Keratinocyte (primary cell): ENCODE measurements at regions not wholly inside any gene's neighbourhood (a gene's known extent, or its start where the extent isn't known, plus 50 kb on each side); places are given as distances from the start of the nearest gene placed in this dataset.

ENCODE experiments used
- DNase-seq: peaks from one replicate; pipeline ENCODE4 v3.0.0-alpha.2; 2011; ENCODE audit warnings: low read depth, missing footprints, low spot score
- FAIRE-seq: peaks from 2 replicates; lab custom pipeline; 2011; peaks lifted over from hg19 to GRCh38; lab: Jason Lieb, UNC
- H2AFZ ChIP-seq: 2 replicates; pipeline ENCODE4 v1.6.0; 2012; ENCODE audit warnings: low read length, control low read depth, inconsistent platforms; ENCODE audit not compliant: control insufficient read depth
- H3K27ac ChIP-seq: 2 replicates; pipeline ENCODE4 v1.5.1; 2011; ENCODE audit warnings: low read length; ENCODE audit not compliant: control insufficient read depth, insufficient read depth
- H3K27me3 ChIP-seq: 3 replicates; pipeline ENCODE4 v1.6.0; 2011; ENCODE audit warnings: low read length; ENCODE audit not compliant: control insufficient read depth, insufficient read depth; ENCODE audit errors: extremely low read depth
- H3K36me3 ChIP-seq, 2 experiments: 2 replicates in 1 of 2; 3 replicates in 1 of 2; pipeline ENCODE4 v1.5.1; 2011; ENCODE audit warnings: low read length in 2 of 2, mild to moderate bottlenecking in 1 of 2; ENCODE audit not compliant: control insufficient read depth in 2 of 2, insufficient read depth in 2 of 2; ENCODE audit errors: extremely low read depth in 1 of 2
- H3K4me1 ChIP-seq: 3 replicates; pipeline ENCODE4 v1.5.1; 2011; ENCODE audit warnings: low read length; ENCODE audit not compliant: control insufficient read depth, insufficient read depth; ENCODE audit errors: extremely low read depth
- H3K4me2 ChIP-seq: 3 replicates; pipeline ENCODE4 v1.6.0; 2011; ENCODE audit warnings: low read depth, low read length; ENCODE audit not compliant: control insufficient read depth, insufficient read depth; ENCODE audit errors: extremely low read depth
- H3K4me3 ChIP-seq, 3 experiments: fragments of 200-600 bp in 1 of 3; sonication (generic) in 1 of 3; 2 replicates in 2 of 3; 3 replicates in 1 of 3; pipeline ENCODE4 v1.5.1; 2011 to 2016; ENCODE audit warnings: low read length in 3 of 3, mild to moderate bottlenecking in 3 of 3, control low read depth in 2 of 3, inconsistent platforms in 1 of 3, low read depth in 1 of 3, mixed read lengths in 1 of 3, mixed run types in 1 of 3, moderate library complexity in 1 of 3; ENCODE audit not compliant: control insufficient read depth in 2 of 3, insufficient read depth in 2 of 3; ENCODE audit errors: extremely low read depth in 1 of 3
- H3K79me2 ChIP-seq: 2 replicates; pipeline ENCODE4 v1.6.0; 2012; ENCODE audit warnings: low read length; ENCODE audit not compliant: control insufficient read depth, insufficient read depth
- H3K9ac ChIP-seq: 3 replicates; pipeline ENCODE4 v1.6.0; 2011; ENCODE audit warnings: low read length; ENCODE audit not compliant: control insufficient read depth, insufficient read depth; ENCODE audit errors: extremely low read depth
- H3K9me1 ChIP-seq: 3 replicates; pipeline ENCODE4 v1.6.0; 2011; ENCODE audit warnings: low read length; ENCODE audit not compliant: control insufficient read depth, insufficient read depth; ENCODE audit errors: extremely low read depth
- H3K9me3 ChIP-seq: 2 replicates; pipeline ENCODE4 v1.5.1; 2012; ENCODE audit warnings: low read depth, low read length; ENCODE audit not compliant: control insufficient read depth
- H4K20me1 ChIP-seq: 3 replicates; pipeline ENCODE4 v1.6.0; 2011; ENCODE audit warnings: low read length; ENCODE audit not compliant: control insufficient read depth, insufficient read depth; ENCODE audit errors: extremely low read depth
- CTCF ChIP-seq, 3 experiments: IDR thresholded peaks in 1 of 3; conservative IDR thresholded peaks in 1 of 3; optimal IDR thresholded peaks in 1 of 3; 2 replicates in 2 of 3; 3 replicates in 1 of 3; pipeline versions ENCODE3 to v1.5.1; 2011; ENCODE audit warnings: low read length in 3 of 3, mild to moderate bottlenecking in 3 of 3, moderate library complexity in 2 of 3, control low read depth in 1 of 3, inconsistent platforms in 1 of 3; ENCODE audit not compliant: insufficient read depth in 2 of 3; ENCODE audit errors: extremely low read depth in 1 of 3
- EZH2 ChIP-seq: IDR thresholded peaks from one replicate; pipeline ENCODE4 v1.6.1; 2012; ENCODE audit warnings: inconsistent platforms, mild to moderate bottlenecking, low read length, moderate library complexity
- dilution Hi-C: fragments of 300-500 bp; cut with MboI; formaldehyde crosslinking; loops from one replicate; pipeline ENCODE4 v1.7.0; 2020; ENCODE audit warnings: low sequenced_read_pairs; ENCODE audit not compliant: extremely low pct_ligation_motif_present

GRCh38 chr7:109009636-109010035 lies 440.0 kb downstream of the DNAJB9 start:
- H3K79me2 ChIP-seq, result no peaks in the 10 kb centered on the region
- H2AFZ ChIP-seq, result no peak overlapping the region
- H3K9me3 ChIP-seq, result no peaks in the 10 kb centered on the region
- H3K4me1 ChIP-seq, result no peaks in the 10 kb centered on the region
- FAIRE-seq, result no peak
- no peaks in the 10 kb centered on the region for H4K20me1 ChIP-seq
- H3K36me3 ChIP-seq, result no peaks in the 10 kb centered on the region
- H3K9me1 ChIP-seq, result no peaks in the 10 kb centered on the region
- DNase-seq, result no peak
- no peak overlapping the region for H3K4me2 ChIP-seq
- H3K4me3 ChIP-seq, result no peak overlapping the region
- no peak for TF ChIP-seq EZH2
- no peak for TF ChIP-seq CTCF (optimal IDR thresholded peaks at IDR 0.05 in 1 of 3, IDR thresholded peaks at IDR 0.05 in 1 of 3, conservative IDR thresholded peaks at IDR 0.05 in 1 of 3; ENCODE audit: extremely low read depth in 1 of 3, insufficient read depth in 2 of 3, low read length in 3 of 3)
- no peak overlapping the region for H3K9ac ChIP-seq
- H3K27ac ChIP-seq, result no peak overlapping the region
- dilution Hi-C loops, result no loop called here
- no peaks in the 10 kb centered on the region for H3K27me3 ChIP-seq

- H3K4me1 ChIP-seq, result no peaks in the 10 kb centered on the region
- TF ChIP-seq CTCF (optimal IDR thresholded peaks at IDR 0.05 in 1 of 3, IDR thresholded peaks at IDR 0.05 in 1 of 3, conservative IDR thresholded peaks at IDR 0.05 in 1 of 3; ENCODE audit: extremely low read depth in 1 of 3, insufficient read depth in 2 of 3, low read length in 3 of 3) (no peak), EZH2 (no peak)
- H3K79me2 ChIP-seq, result no peaks in the 10 kb centered on the region
- H3K4me3 ChIP-seq, result no peak overlapping the region
- no peak overlapping the region for H3K9ac ChIP-seq
- no peaks in the 10 kb centered on the region for H3K36me3 ChIP-seq
- dilution Hi-C loops, result no loop called here
- no peak overlapping the region for H3K27ac ChIP-seq
- no peaks in the 10 kb centered on the region for H3K9me3 ChIP-seq
- no peaks in the 10 kb centered on the region for H3K27me3 ChIP-seq
- no peaks in the 10 kb centered on the region for H3K9me1 ChIP-seq
- H4K20me1 ChIP-seq, result no peaks in the 10 kb centered on the region
- no peak overlapping the region for H2AFZ ChIP-seq
- no peak overlapping the region for H3K4me2 ChIP-seq
- DNase-seq (no peak), FAIRE-seq (no peak)
These were observed 450.6 kb downstream of the DNAJB9 start for GRCh38 chr7:109020251-109020650.
